Skeletal muscle cell (primary cell): ENCODE measurements at regions not wholly inside any gene's neighbourhood (a gene's known extent, or its start where the extent isn't known, plus 50 kb on each side); places are given as distances from the start of the nearest gene placed in this dataset.
"Not testable (repeated sequence)": the region's sequence is repeated elsewhere in the genome, so short reads cannot be mapped to it uniquely, and the experiment has no call there.

Experiments used
- DNase-seq: peaks from one replicate; pipeline ENCODE4 v3.0.0-alpha.2; 2010; ENCODE audit warnings: low read depth
- H3K4me3 ChIP-seq: 2 replicates; pipeline ENCODE4 v1.5.1; 2011; ENCODE audit warnings: low read depth, mild to moderate bottlenecking, control low read depth, low read length, moderate library complexity

- no peak overlapping the region for H3K4me3 ChIP-seq
- DNase-seq, result no peak
Measured at GRCh38 chr2:235206980-235207579, 255.3 kb downstream of the SH3BP4 start.

- no peak overlapping the region for H3K4me3 ChIP-seq
- DNase-seq, result no peak
Measured at GRCh38 chr2:235211056-235211455, 259.2 kb downstream of the SH3BP4 start.

GRCh38 chr2:235212501-235213158 lies 260.8 kb downstream of the SH3BP4 start:
- H3K4me3 ChIP-seq, result no peak overlapping the region
- no peak for DNase-seq

GRCh38 chr2:235215248-235215647 lies 263.4 kb downstream of the SH3BP4 start:
- H3K4me3 ChIP-seq, result no peak overlapping the region
- no peak for DNase-seq

- peak; percentile 47 for DNase-seq
- H3K4me3 ChIP-seq, result no peak overlapping the region
Measured at GRCh38 chr2:235216901-235217300, 265.1 kb downstream of the SH3BP4 start.

GRCh38 chr2:235217846-235218245 lies 266.0 kb downstream of the SH3BP4 start:
- H3K4me3 ChIP-seq, result no peak overlapping the region
- DNase-seq, result peak; percentile 31

GRCh38 chr2:235218486-235218907 lies 266.7 kb downstream of the SH3BP4 start:
- no peak for DNase-seq
- H3K4me3 ChIP-seq, result no peak overlapping the region

GRCh38 chr2:235219048-235219447 lies 267.2 kb downstream of the SH3BP4 start:
- H3K4me3 ChIP-seq, result no peak overlapping the region
- DNase-seq, result no peak

- H3K4me3 ChIP-seq, result no peak overlapping the region
- DNase-seq, result no peak
Measured at GRCh38 chr2:235220331-235220730, 268.5 kb downstream of the SH3BP4 start.

GRCh38 chr2:235223011-235223410 lies 270.8 kb upstream of the AGAP1 start:
- H3K4me3 ChIP-seq, result no peak overlapping the region
- no peak for DNase-seq

GRCh38 chr2:235224410-235224809 lies 269.4 kb upstream of the AGAP1 start:
- no peak for DNase-seq
- H3K4me3 ChIP-seq, result no peak overlapping the region

- H3K4me3 ChIP-seq, result no peak overlapping the region
- no peak for DNase-seq
Measured at GRCh38 chr2:235225261-235225660, 268.6 kb upstream of the AGAP1 start.

- no peak overlapping the region for H3K4me3 ChIP-seq
Measured at GRCh38 chr2:235227590-235227989, 266.3 kb upstream of the AGAP1 start.

GRCh38 chr2:235228422-235228821 lies 265.4 kb upstream of the AGAP1 start:
- not testable (repeated sequence) for DNase-seq, H3K4me3 ChIP-seq

More at GRCh38 chr2:235227590-235227989, 266.3 kb upstream of the AGAP1 start:
- no peak for DNase-seq

GRCh38 chr2:235229236-235229635 lies 264.6 kb upstream of the AGAP1 start:
- DNase-seq, result no peak
- no peak overlapping the region for H3K4me3 ChIP-seq

GRCh38 chr2:235230821-235231601 lies 262.8 kb upstream of the AGAP1 start:
- no peak overlapping the region for H3K4me3 ChIP-seq
- no peak for DNase-seq

GRCh38 chr2:235232449-235233433 lies 261.1 kb upstream of the AGAP1 start:
- H3K4me3 ChIP-seq, result no peak overlapping the region
- no peak for DNase-seq

GRCh38 chr2:235234736-235235135 lies 259.1 kb upstream of the AGAP1 start:
- H3K4me3 ChIP-seq, result no peak overlapping the region
- peak; percentile 43 for DNase-seq

GRCh38 chr2:235235977-235236767 lies 257.7 kb upstream of the AGAP1 start:
- no peak overlapping the region for H3K4me3 ChIP-seq
- DNase-seq, result no peak
